HG03469 (cell line): ENCODE measurements at regions not wholly inside any gene's neighbourhood (a gene's known extent, or its start where the extent isn't known, plus 50 kb on each side); places are given as distances from the start of the nearest gene placed in this dataset.

Experiments
- ATAC-seq: cut with Tn5 transposase; IDR thresholded peaks from one replicate; pipeline ENCODE4 v1.9.1; 2021; ENCODE audit warnings: mild to moderate bottlenecking, moderate library complexity, moderate number of reproducible peaks; ENCODE audit not compliant: unreplicated experiment

- no peak for ATAC-seq
Observed at GRCh38 chr1:212221801-212222200, 63.4 kb upstream of the PPP2R5A start.

- ATAC-seq = no peak
Observed at GRCh38 chr1:212224102-212224501, 61.1 kb upstream of the PPP2R5A start.

- ATAC-seq = no peak
Observed at GRCh38 chr1:212225416-212225815, 59.8 kb upstream of the PPP2R5A start.

GRCh38 chr1:212225871-212226302 lies 59.3 kb upstream of the PPP2R5A start:
- ATAC-seq = no peak

GRCh38 chr1:212226467-212226866 lies 58.7 kb upstream of the PPP2R5A start:
- no peak for ATAC-seq

GRCh38 chr1:212228076-212228475 lies 57.1 kb upstream of the PPP2R5A start:
- ATAC-seq = no peak

GRCh38 chr1:212228591-212229119 lies 56.6 kb upstream of the PPP2R5A start:
- no peak for ATAC-seq

- ATAC-seq = no peak
Observed at GRCh38 chr1:212229654-212230053, 55.6 kb upstream of the PPP2R5A start.

GRCh38 chr1:212230329-212230728 lies 54.9 kb upstream of the PPP2R5A start:
- no peak for ATAC-seq

GRCh38 chr1:212231372-212231771 lies 53.8 kb upstream of the PPP2R5A start:
- no peak for ATAC-seq

GRCh38 chr1:212232090-212232489 lies 53.1 kb upstream of the PPP2R5A start:
- ATAC-seq = no peak

- ATAC-seq = no peak
Observed at GRCh38 chr1:212233321-212233720, 51.9 kb upstream of the PPP2R5A start.

- peak; percentile 70 for ATAC-seq
Observed at GRCh38 chr1:212234431-212235395, 50.5 kb upstream of the PPP2R5A start.
